ENCODE measurements at regions not wholly inside any gene's neighbourhood (a gene's known extent, or its start where the extent isn't known, plus 50 kb on each side); places are given as distances from the start of the nearest gene placed in this dataset.
"Not testable (repeated sequence)": the region's sequence is repeated elsewhere in the genome, so short reads cannot be mapped to it uniquely, and the experiment has no call there.

- Mint-ChIP-seq H3K4me1 (no peaks in the 10 kb centered on the region), H3K27me3 (no peaks in the 10 kb centered on the region), H3K36me3 (no peaks in the 10 kb centered on the region), H3K27ac (no peak overlapping the region), H3K4me3 (no peak overlapping the region), H3K9me3 (peaks cover 3% of the 10 kb centered on the region)
- no peak for DNase-seq (ENCODE audit: low spot score in 2 of 2)
- no peak for ATAC-seq (ENCODE audit: low read depth)
Observed at GRCh38 chr6:85077098-85077497, 312.7 kb upstream of the TBX18 start.

- H3K36me3 Mint-ChIP-seq; ATAC-seq (ENCODE audit: low read depth); H3K9me3 Mint-ChIP-seq: not testable (repeated sequence)
Observed at GRCh38 chr6:85071845-85072244, 307.4 kb upstream of the TBX18 start.

GRCh38 chr6:85069577-85069976 lies 305.2 kb upstream of the TBX18 start:
- no peak overlapping the region for H3K4me3 Mint-ChIP-seq
- ATAC-seq (ENCODE audit: low read depth): no peak
- H3K27ac Mint-ChIP-seq: no peak overlapping the region
- no peaks in the 10 kb centered on the region for H3K9me3 Mint-ChIP-seq
- no peaks in the 10 kb centered on the region for H3K27me3 Mint-ChIP-seq
- no peak for DNase-seq (ENCODE audit: low spot score in 2 of 2)
- H3K36me3 Mint-ChIP-seq: no peaks in the 10 kb centered on the region
- H3K4me1 Mint-ChIP-seq: no peaks in the 10 kb centered on the region

More at GRCh38 chr6:85071845-85072244, 307.4 kb upstream of the TBX18 start:
- not testable (repeated sequence) for H3K27me3 Mint-ChIP-seq; DNase-seq (ENCODE audit: low spot score in 2 of 2); H3K4me3 Mint-ChIP-seq; H3K27ac Mint-ChIP-seq; H3K4me1 Mint-ChIP-seq

- Mint-ChIP-seq H3K4me3 (no peak overlapping the region), H3K4me1 (no peaks in the 10 kb centered on the region)
Observed at GRCh38 chr6:85068221-85068620, 303.8 kb upstream of the TBX18 start.

GRCh38 chr6:85066266-85066665 lies 301.9 kb upstream of the TBX18 start:
- ATAC-seq (ENCODE audit: low read depth): no peak
- Mint-ChIP-seq H3K9me3 (no peaks in the 10 kb centered on the region), H3K36me3 (no peaks in the 10 kb centered on the region), H3K27me3 (peaks cover 2% of the 10 kb centered on the region), H3K4me3 (no peak overlapping the region), H3K4me1 (no peaks in the 10 kb centered on the region), H3K27ac (no peak overlapping the region)
- DNase-seq (ENCODE audit: low spot score in 2 of 2): no peak

More at GRCh38 chr6:85068221-85068620, 303.8 kb upstream of the TBX18 start:
- no peak for ATAC-seq (ENCODE audit: low read depth)
- Mint-ChIP-seq H3K27ac (no peak overlapping the region), H3K27me3 (peaks cover 2% of the 10 kb centered on the region), H3K9me3 (no peaks in the 10 kb centered on the region), H3K36me3 (no peaks in the 10 kb centered on the region)
- DNase-seq (ENCODE audit: low spot score in 2 of 2): no peak

- no peaks in the 10 kb centered on the region for H3K36me3 Mint-ChIP-seq
- ATAC-seq (ENCODE audit: low read depth): no peak
- no peak for DNase-seq (ENCODE audit: low spot score in 2 of 2)
- peaks cover 2% of the 10 kb centered on the region for H3K27me3 Mint-ChIP-seq
- H3K9me3 Mint-ChIP-seq: no peaks in the 10 kb centered on the region
- no peaks in the 10 kb centered on the region for H3K4me1 Mint-ChIP-seq
- no peak overlapping the region for H3K4me3 Mint-ChIP-seq
- H3K27ac Mint-ChIP-seq: no peak overlapping the region
Observed at GRCh38 chr6:85065831-85066230, 301.4 kb upstream of the TBX18 start.

GRCh38 chr6:85063611-85064010 lies 299.2 kb upstream of the TBX18 start:
- H3K4me1 Mint-ChIP-seq: no peaks in the 10 kb centered on the region
- no peak for ATAC-seq (ENCODE audit: low read depth)
- no peak overlapping the region for H3K27ac Mint-ChIP-seq
- H3K36me3 Mint-ChIP-seq: no peaks in the 10 kb centered on the region
- DNase-seq (ENCODE audit: low spot score in 2 of 2): no peak
- H3K4me3 Mint-ChIP-seq: no peak overlapping the region
- peaks cover 2% of the 10 kb centered on the region for H3K27me3 Mint-ChIP-seq
- no peaks in the 10 kb centered on the region for H3K9me3 Mint-ChIP-seq

GRCh38 chr6:85062884-85063283 lies 298.5 kb upstream of the TBX18 start:
- peaks cover 2% of the 10 kb centered on the region for H3K27me3 Mint-ChIP-seq
- DNase-seq (ENCODE audit: low spot score in 2 of 2): no peak
- ATAC-seq (ENCODE audit: low read depth): no peak
- no peak overlapping the region for H3K27ac Mint-ChIP-seq
- no peaks in the 10 kb centered on the region for H3K4me1 Mint-ChIP-seq
- H3K9me3 Mint-ChIP-seq: no peaks in the 10 kb centered on the region
- no peaks in the 10 kb centered on the region for H3K36me3 Mint-ChIP-seq
- no peak overlapping the region for H3K4me3 Mint-ChIP-seq

- H3K9me3 Mint-ChIP-seq: no peaks in the 10 kb centered on the region
- H3K4me3 Mint-ChIP-seq: no peak overlapping the region
- DNase-seq (ENCODE audit: low spot score in 2 of 2) (no peak), ATAC-seq (ENCODE audit: low read depth) (no peak)
- H3K27me3 Mint-ChIP-seq: peaks cover 2% of the 10 kb centered on the region
- H3K4me1 Mint-ChIP-seq: no peaks in the 10 kb centered on the region
- no peaks in the 10 kb centered on the region for H3K36me3 Mint-ChIP-seq
- no peak overlapping the region for H3K27ac Mint-ChIP-seq
Observed at GRCh38 chr6:85058806-85059205, 294.4 kb upstream of the TBX18 start.

- DNase-seq (ENCODE audit: low spot score in 2 of 2) (no peak), ATAC-seq (ENCODE audit: low read depth) (no peak)
- Mint-ChIP-seq H3K9me3 (peaks cover 5% of the 10 kb centered on the region), H3K36me3 (no peaks in the 10 kb centered on the region), H3K4me3 (no peak overlapping the region), H3K27me3 (no peaks in the 10 kb centered on the region), H3K27ac (no peak overlapping the region), H3K4me1 (no peaks in the 10 kb centered on the region)
Observed at GRCh38 chr6:85050149-85050548, 285.8 kb upstream of the TBX18 start.

GRCh38 chr6:85049282-85049681 lies 284.9 kb upstream of the TBX18 start:
- DNase-seq (ENCODE audit: low spot score in 2 of 2): no peak
- Mint-ChIP-seq H3K27me3 (no peaks in the 10 kb centered on the region), H3K36me3 (no peaks in the 10 kb centered on the region), H3K27ac (no peak overlapping the region), H3K4me1 (no peaks in the 10 kb centered on the region), H3K9me3 (peaks cover 5% of the 10 kb centered on the region), H3K4me3 (no peak overlapping the region)
- ATAC-seq (ENCODE audit: low read depth): no peak

GRCh38 chr6:85047818-85048217 lies 283.4 kb upstream of the TBX18 start:
- ATAC-seq (ENCODE audit: low read depth) (no peak), DNase-seq (ENCODE audit: low spot score in 2 of 2) (no peak)
- no peak overlapping the region for H3K27ac Mint-ChIP-seq
- no peaks in the 10 kb centered on the region for H3K4me1 Mint-ChIP-seq
- H3K9me3 Mint-ChIP-seq: peaks cover 5% of the 10 kb centered on the region
- no peaks in the 10 kb centered on the region for H3K27me3 Mint-ChIP-seq
- H3K36me3 Mint-ChIP-seq: no peaks in the 10 kb centered on the region
- no peak overlapping the region for H3K4me3 Mint-ChIP-seq

- H3K36me3 Mint-ChIP-seq: not testable (repeated sequence)
Observed at GRCh38 chr6:85045767-85046166, 281.4 kb upstream of the TBX18 start.

GRCh38 chr6:85044361-85044760 lies 280.0 kb upstream of the TBX18 start:
- ATAC-seq (ENCODE audit: low read depth): no peak
- Mint-ChIP-seq H3K4me3 (no peak overlapping the region), H3K4me1 (no peaks in the 10 kb centered on the region), H3K36me3 (no peaks in the 10 kb centered on the region), H3K9me3 (peaks cover 4% of the 10 kb centered on the region), H3K27ac (no peak overlapping the region), H3K27me3 (no peaks in the 10 kb centered on the region)
- no peak for DNase-seq (ENCODE audit: low spot score in 2 of 2)

More at GRCh38 chr6:85045767-85046166, 281.4 kb upstream of the TBX18 start:
- not testable (repeated sequence) for H3K4me1 Mint-ChIP-seq; H3K27me3 Mint-ChIP-seq; DNase-seq (ENCODE audit: low spot score in 2 of 2); H3K27ac Mint-ChIP-seq; H3K4me3 Mint-ChIP-seq; ATAC-seq (ENCODE audit: low read depth); H3K9me3 Mint-ChIP-seq

- Mint-ChIP-seq H3K27me3 (no peaks in the 10 kb centered on the region), H3K4me1 (no peaks in the 10 kb centered on the region)
Observed at GRCh38 chr6:85041376-85041775, 277.0 kb upstream of the TBX18 start.

More at GRCh38 chr6:85041376-85041775, 277.0 kb upstream of the TBX18 start:
- DNase-seq (ENCODE audit: low spot score in 2 of 2): no peak
- no peaks in the 10 kb centered on the region for H3K36me3 Mint-ChIP-seq
- ATAC-seq (ENCODE audit: low read depth): no peak
- peaks cover 2% of the 10 kb centered on the region for H3K9me3 Mint-ChIP-seq
- H3K27ac Mint-ChIP-seq: no peak overlapping the region
- no peak overlapping the region for H3K4me3 Mint-ChIP-seq

All from memory B cell (primary cell).